ENCODE measurements at regions not wholly inside any gene's neighbourhood (a gene's known extent, or its start where the extent isn't known, plus 50 kb on each side); places are given as distances from the start of the nearest gene placed in this dataset.
"Not testable (repeated sequence)": the region's sequence is repeated elsewhere in the genome, so short reads cannot be mapped to it uniquely, and the experiment has no call there.

- no peak for DNase-seq (ENCODE audit: low read depth in 2 of 3, low spot score in 1 of 3)
Measured at GRCh38 chr6:140372064-140372463, 997.6 kb upstream of the CITED2 start.

DNA sequence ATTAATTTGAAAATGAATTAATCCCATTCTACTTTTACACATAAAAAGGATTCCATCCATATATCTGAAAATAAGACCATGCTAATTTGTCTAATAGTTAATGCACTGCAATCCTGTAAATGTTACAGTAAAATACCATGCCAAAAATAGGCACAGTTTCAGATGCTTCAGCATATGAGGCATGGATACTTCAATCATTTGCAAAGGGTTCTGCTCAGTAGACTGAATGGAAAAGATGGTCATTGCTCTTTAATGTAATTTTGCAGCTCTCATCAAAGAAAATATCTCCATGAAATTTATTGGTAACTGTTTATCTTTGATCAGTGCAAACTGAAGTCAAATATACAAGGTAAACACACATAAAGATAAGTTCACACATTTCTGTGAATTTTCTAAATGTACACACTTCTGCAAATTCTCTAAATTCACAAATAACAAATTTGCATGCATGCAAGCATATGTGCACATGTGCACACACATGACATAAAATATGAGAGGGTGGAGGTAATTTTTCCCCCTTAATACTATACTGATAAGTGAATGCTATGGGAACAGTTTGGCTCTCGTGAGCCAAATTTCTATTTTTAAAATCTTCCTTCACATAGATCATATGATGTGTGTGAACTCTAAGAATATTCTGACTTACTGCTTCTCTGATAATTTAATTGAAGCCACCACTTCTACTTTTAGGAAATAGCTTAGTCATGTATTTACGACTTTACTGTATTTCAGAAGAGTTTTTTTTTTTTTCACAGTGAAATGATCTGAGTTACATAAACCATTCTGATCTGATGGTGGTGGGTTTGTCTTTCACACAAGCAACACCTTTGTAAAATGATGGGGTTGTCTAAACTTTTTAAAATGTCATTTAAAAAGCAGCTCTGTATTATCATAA is 996.8 kb upstream of the CITED2 start:
- DNase-seq (ENCODE audit: low read depth in 2 of 3, low spot score in 1 of 3), result no peak

DNA sequence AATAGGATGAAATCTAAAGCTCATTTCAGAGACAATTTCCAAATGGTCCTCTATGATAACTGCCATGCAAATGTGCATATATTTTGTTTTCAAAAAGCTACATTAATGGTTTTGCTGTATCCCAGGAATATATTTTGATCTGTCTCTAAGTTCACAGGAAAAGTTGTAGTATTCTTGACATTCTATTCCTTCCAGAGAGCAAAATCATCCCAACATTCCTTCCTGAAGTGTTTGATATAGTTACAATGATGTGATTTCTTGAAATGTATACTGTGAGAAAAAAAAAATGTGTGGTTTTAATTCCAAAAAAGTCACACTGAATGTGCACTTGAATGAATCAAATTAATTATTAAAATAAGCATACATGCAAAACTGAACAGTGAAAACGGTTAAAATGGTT is 996.0 kb upstream of the CITED2 start:
- no peak for DNase-seq (ENCODE audit: low read depth in 2 of 3, low spot score in 1 of 3)

GRCh38 chr6:140366991-140367390 is 992.5 kb upstream of the CITED2 start:
- DNase-seq (ENCODE audit: low read depth in 2 of 3, low spot score in 1 of 3), result no peak

- DNase-seq (ENCODE audit: low read depth in 2 of 3, low spot score in 1 of 3), result no peak
Measured at GRCh38 chr6:140364916-140365315, 990.5 kb upstream of the CITED2 start.

GRCh38 chr6:140360651-140361050 is 986.2 kb upstream of the CITED2 start:
- no peak for DNase-seq (ENCODE audit: low read depth in 2 of 3, low spot score in 1 of 3)

GRCh38 chr6:140355476-140355875 is 981.0 kb upstream of the CITED2 start:
- DNase-seq (ENCODE audit: low read depth in 2 of 3, low spot score in 1 of 3), result no peak

GRCh38 chr6:140354296-140354695 is 979.8 kb upstream of the CITED2 start:
- DNase-seq (ENCODE audit: low read depth in 2 of 3, low spot score in 1 of 3), result no peak

DNA sequence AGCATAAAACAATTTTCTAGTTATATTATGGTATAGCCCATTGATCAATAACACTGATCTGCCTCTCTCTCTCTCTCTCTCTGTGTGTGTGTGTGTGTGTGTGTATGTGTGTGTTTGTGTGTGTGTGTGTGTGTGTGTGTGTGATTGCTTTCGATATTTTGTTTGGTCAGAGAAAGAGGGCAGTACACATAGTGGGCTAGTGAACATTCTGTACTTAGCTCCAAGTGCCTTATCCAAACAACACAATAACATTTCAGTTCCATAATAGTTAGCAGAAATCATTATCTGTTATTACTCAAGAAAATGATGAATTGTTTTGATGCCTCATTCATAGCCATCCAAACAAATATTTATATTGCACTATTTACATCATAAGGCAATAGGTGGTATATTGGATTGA is 979.1 kb upstream of the CITED2 start:
- DNase-seq (ENCODE audit: low read depth in 2 of 3, low spot score in 1 of 3), result no peak

DNA sequence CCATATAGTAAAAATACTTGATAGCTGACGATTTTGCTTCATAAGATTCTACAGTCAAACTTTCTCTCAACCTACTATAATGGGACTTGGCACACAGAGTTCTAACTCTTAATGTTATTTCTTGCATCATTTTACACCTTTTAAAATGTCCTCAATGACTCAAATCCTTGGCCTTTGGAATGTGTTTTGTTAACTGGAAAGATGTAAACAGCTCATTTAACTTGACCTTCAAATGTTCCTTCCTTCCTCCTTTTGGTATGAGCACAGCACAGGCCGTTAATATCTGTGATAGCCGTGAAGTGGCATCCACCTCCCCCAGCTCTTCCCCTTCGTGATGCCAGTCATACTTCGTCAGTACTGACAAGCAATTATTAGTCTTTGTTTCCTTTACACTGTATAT is 972.0 kb upstream of the CITED2 start:
- no peak for DNase-seq (ENCODE audit: low read depth in 2 of 3, low spot score in 1 of 3)

DNA sequence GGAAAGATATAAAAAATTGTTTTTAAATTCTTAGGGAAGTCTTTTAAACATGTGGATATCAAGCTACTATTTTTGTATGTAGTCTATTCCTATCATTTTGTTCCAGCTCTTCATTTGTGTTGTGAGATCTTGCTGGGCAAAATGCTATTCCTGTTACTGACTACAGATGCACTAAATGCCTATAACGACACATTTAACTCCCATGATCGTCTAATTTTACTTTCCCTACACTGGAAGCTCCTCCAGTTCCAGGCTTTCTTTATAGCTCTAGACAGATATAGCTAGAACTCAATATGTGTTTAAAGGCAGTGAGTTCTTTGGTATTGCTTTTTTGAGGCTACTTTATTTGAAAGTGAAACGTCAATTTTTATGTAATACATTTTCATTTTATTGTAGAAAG is 971.5 kb upstream of the CITED2 start:
- DNase-seq (ENCODE audit: low read depth in 2 of 3, low spot score in 1 of 3), result no peak

DNA sequence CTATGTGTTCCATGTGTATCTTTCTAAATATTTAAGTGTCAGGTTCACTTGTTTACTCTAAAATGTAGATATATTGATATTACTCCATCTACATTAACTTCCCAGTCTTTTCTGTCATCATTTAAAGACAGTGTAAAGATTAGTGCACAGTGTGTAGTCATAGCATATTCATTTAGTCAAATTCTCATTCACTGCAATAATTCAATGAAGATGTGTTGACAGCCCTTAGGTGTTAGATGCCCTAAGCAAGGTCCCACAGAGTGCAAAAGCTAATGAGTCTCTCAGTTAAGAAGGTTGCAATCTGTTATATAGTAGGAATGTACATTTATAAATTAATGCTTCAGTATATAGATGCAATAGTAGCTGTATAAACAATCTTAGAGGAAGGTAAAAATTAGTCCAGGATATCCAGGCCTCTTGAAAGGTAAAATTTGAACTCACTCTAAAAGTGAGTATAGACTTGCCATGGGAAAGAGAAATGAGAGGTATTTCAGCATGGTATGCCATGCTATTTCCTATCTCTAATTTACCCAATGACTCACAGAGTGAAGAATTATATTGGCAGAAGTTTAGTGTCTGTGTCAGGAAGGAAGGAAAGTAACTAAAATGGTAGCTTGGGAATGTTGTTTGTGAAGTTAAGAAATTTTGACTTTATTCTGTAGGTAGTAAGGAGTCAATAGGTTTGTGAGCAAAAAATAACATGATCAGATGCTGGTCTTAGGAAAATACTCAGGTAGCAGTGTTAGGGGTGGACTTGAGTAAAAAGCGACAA is 969.9 kb upstream of the CITED2 start:
- no peak for DNase-seq (ENCODE audit: low read depth in 2 of 3, low spot score in 1 of 3)

- DNase-seq (ENCODE audit: low read depth in 2 of 3, low spot score in 1 of 3), result no peak
Measured at GRCh38 chr6:140343128-140343527, 968.7 kb upstream of the CITED2 start.

GRCh38 chr6:140341272-140341671 is 966.8 kb upstream of the CITED2 start:
- no peak for DNase-seq (ENCODE audit: low read depth in 2 of 3, low spot score in 1 of 3)

GRCh38 chr6:140340795-140341194 is 966.3 kb upstream of the CITED2 start:
- DNase-seq (ENCODE audit: low read depth in 2 of 3, low spot score in 1 of 3), result no peak

DNA sequence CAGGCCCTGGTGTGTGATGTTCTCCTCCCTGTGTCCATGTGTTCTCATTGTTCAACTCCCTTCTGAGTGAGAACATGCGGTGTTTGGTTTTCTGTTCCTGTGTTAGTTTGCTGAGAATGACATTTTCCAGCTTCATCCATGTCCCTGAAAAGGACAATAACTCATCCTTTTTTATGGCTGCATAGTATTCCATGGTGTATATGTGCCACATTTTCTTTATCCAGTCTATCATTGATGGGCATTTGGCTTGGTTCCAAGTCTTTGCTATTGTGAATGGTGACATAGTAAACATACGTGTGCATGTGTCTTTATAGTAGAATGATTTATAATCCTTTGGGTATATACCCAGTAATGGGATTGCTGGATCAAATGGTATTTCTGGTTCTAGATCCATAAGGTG is 964.6 kb upstream of the CITED2 start:
- not testable (repeated sequence) for DNase-seq (ENCODE audit: low read depth in 2 of 3, low spot score in 1 of 3)

GRCh38 chr6:140321891-140322290 is 947.4 kb upstream of the CITED2 start:
- no peak for DNase-seq (ENCODE audit: low read depth in 2 of 3, low spot score in 1 of 3)

DNA sequence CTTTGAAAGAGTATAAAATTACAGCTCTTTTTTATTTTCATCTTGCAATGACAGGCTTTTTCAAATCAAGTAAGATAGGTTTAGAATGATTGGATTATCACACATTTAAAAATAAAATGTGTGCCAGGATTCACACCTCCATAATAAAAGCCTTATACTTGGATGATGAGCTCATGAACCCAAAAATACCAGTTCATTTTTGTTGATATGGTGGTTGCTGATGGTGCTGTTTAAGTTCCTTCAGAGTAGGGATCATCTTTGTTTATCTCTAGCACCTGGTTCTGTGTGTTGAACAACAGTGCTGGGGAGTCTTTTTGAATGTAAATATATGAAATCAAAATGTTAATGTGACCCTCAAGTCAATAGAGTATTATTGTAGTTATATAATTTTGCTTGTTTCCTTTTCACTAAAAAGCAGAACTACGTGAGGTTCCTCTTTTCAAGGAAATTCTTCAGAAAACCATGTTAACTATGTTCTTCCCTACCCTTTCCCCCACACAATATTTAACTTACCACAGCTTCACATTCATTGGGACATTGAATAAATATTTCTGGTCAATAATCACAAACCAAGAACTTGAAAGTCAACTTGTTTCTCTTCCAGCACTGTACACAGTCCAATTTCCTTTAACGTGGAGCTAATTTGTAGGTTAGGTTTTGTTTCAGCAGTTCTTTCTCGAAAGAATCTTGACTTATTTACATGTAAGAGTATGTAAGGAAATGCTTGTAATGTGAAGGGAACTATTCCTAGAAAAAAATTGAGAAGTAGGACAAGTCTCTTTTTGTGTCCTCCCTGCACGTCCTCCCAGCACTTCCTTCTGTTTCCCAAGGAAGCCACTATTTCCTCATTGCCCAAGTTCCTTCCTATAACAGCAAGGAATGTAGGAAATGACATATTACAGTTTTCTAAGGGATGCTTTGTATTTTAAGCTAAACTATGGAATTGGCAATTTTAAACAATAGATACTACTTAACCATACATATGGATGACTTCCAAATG is 945.9 kb upstream of the CITED2 start:
- no peak for DNase-seq (ENCODE audit: low read depth in 2 of 3, low spot score in 1 of 3)

DNA sequence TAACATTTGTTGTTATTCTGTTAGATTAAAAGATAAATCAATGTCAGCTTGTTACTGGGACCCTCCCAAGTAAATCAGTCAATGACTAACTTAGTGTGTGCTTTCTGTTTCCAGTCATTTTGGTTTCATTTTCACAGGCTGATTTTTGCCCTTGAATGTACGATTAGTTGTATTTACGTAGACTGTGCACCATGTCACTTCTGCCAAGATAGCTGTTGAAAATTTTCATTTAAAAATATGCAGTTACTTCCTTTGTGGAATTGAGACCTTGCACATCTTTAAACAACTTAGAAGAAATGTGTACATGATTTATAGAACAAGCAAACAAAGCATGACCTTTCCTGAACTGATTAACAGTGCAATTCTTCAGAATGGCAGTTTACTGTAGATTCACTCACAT is 944.8 kb upstream of the CITED2 start:
- no peak for DNase-seq (ENCODE audit: low read depth in 2 of 3, low spot score in 1 of 3)

DNA sequence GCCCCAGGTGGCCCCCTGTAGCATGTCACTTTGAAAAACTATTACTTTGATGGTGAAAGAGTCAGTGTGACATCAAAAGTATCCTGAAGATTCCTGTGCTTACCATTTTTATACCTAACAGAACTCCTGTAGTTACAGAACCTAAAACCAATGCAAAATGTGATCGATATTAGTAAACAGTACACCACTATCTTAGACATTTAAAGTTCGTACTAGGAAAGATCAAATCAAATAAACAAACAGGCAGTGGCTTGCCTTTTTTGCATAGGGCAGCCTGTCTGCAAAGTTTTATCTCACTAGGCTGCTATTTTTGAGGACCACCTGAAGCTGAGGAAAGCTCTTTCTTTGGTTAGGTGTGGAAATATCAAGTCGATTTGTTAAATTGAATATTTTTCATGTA is 944.0 kb upstream of the CITED2 start:
- DNase-seq (ENCODE audit: low read depth in 2 of 3, low spot score in 1 of 3), result no peak

DNA sequence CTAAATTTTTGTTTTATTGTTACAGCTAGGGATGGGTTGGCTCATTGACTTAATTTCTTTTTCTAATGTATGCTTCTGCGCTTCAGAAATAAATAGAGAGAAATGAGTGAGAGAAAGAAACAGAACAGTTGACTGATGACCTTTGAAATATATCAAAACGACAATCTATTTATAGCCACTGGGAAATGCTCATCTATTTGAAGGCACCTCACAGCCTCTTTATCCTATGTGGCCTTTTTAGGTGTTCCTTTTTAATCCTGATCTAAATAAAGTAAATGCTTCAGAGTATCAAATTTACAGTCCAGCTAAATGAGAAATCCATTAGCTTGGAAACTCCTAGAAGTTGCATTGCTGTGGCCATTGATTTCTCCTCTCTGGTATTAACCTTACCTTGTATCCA is 943.5 kb upstream of the CITED2 start:
- no peak for DNase-seq (ENCODE audit: low read depth in 2 of 3, low spot score in 1 of 3)

Data from stimulated activated CD4-positive, alpha-beta T cell treated with anti-CD3 and anti-CD28 coated beads, Interleukin-12 subunit alpha, Interleukin-12 subunit beta, amount 100 ng/mL, for 48 hours (primary cell).